ENCODE measurements at regions not wholly inside any gene's neighbourhood (a gene's known extent, or its start where the extent isn't known, plus 50 kb on each side); places are given as distances from the start of the nearest gene placed in this dataset.
A peak's percentile ranks its signal among the peaks of the same experiment; 100 is the strongest.

DNA sequence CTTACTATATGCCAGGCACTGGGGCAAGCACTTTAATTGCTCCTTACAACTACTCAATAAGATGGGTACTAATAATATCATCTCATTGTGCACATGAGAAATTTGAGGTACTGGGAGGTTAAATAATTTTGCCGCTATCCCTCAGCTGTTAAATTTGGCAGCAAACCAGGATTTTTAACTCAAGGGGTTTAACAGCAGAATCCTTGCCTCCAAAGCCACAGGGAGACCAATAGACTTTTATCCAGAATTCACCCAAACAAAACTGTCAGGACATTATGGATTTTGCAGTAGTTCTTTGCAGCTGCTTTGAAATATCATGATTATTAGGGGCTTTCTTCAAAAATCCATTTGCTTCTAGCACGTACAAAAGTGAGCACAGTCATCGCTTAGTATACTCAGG lies 136.2 kb downstream of the RPS12 start:
- Histone ChIP-seq H3K27me3 (ENCODE audit: control insufficient read depth in 3 of 3, insufficient read depth in 3 of 3, low read length in 2 of 3) (no peaks in the 10 kb centered on the region), H3K36me3 (ENCODE audit: control insufficient read depth in 4 of 4, insufficient read depth in 4 of 4, low read length in 4 of 4) (no peaks in the 10 kb centered on the region), H3K9me3 (ENCODE audit: control insufficient read depth in 4 of 4, insufficient read depth in 3 of 4, low read length in 3 of 4) (no peaks in the 10 kb centered on the region), H3K9ac (ENCODE audit: insufficient read depth in 1 of 2, low read length in 2 of 2) (no peak overlapping the region), H3K4me1 (ENCODE audit: control insufficient read depth in 5 of 5, insufficient read depth in 5 of 5, low read length in 5 of 5) (peaks cover 0 to 21% (median 0%) of the 10 kb centered on the region in 5 donors), H3K27ac (ENCODE audit: low read depth in 1 of 2, low read length in 1 of 2) (no peak overlapping the region), H3K4me3 (no peak overlapping the region)
- WGBS, 2 donors = 81 to 90% methylated on average over 3 of the region's 3 CpGs
- no peak for TF ChIP-seq CTCF (IDR thresholded peaks at IDR 0.05; ENCODE audit: control extremely low read depth, extremely low read depth)
- DNase-seq (peak in 1 of 3 donors; percentile 46), ATAC-seq (ENCODE audit: insufficient read depth, low FRiP score) (no peak)

- DNase-seq (peak; percentile 73 to 90 (median 90)), ATAC-seq (ENCODE audit: insufficient read depth, low FRiP score) (no peak)
- Histone ChIP-seq H3K9ac (ENCODE audit: insufficient read depth in 1 of 2, low read length in 2 of 2) (peak overlapping the region in 1 of 2 donors; percentile 33), H3K36me3 (ENCODE audit: control insufficient read depth in 4 of 4, insufficient read depth in 4 of 4, low read length in 4 of 4) (no peaks in the 10 kb centered on the region), H3K9me3 (ENCODE audit: control insufficient read depth in 4 of 4, insufficient read depth in 3 of 4, low read length in 3 of 4) (no peaks in the 10 kb centered on the region), H3K4me3 (no peak overlapping the region), H3K27me3 (ENCODE audit: control insufficient read depth in 3 of 3, insufficient read depth in 3 of 3, low read length in 2 of 3) (no peaks in the 10 kb centered on the region), H3K27ac (ENCODE audit: low read depth in 1 of 2, low read length in 1 of 2) (no peak overlapping the region), H3K4me1 (ENCODE audit: control insufficient read depth in 5 of 5, insufficient read depth in 5 of 5, low read length in 5 of 5) (peaks cover 0 to 21% (median 0%) of the 10 kb centered on the region in 5 donors)
- 66 to 74% methylated on average over 6 of the region's 6 CpGs for WGBS, 2 donors
- TF ChIP-seq CTCF (IDR thresholded peaks at IDR 0.05; ENCODE audit: control extremely low read depth, extremely low read depth) = no peak
Observed at GRCh38 chr6:132952031-132952867, 137.9 kb downstream of the RPS12 start.

GRCh38 chr6:132952986-132953385 lies 138.6 kb downstream of the RPS12 start:
- H3K27ac ChIP-seq (ENCODE audit: low read depth in 1 of 2, low read length in 1 of 2) = no peak overlapping the region
- H3K4me1 ChIP-seq (ENCODE audit: control insufficient read depth in 5 of 5, insufficient read depth in 5 of 5, low read length in 5 of 5) = peaks cover 0 to 21% (median 0%) of the 10 kb centered on the region in 5 donors
- no peak overlapping the region for H3K9ac ChIP-seq (ENCODE audit: insufficient read depth in 1 of 2, low read length in 2 of 2)
- no peak overlapping the region for H3K4me3 ChIP-seq
- H3K36me3 ChIP-seq (ENCODE audit: control insufficient read depth in 4 of 4, insufficient read depth in 4 of 4, low read length in 4 of 4) = no peaks in the 10 kb centered on the region
- 60 to 65% methylated on average over 3 of the region's 3 CpGs for WGBS, 2 donors
- H3K27me3 ChIP-seq (ENCODE audit: control insufficient read depth in 3 of 3, insufficient read depth in 3 of 3, low read length in 2 of 3) = no peaks in the 10 kb centered on the region
- no peak for TF ChIP-seq CTCF (IDR thresholded peaks at IDR 0.05; ENCODE audit: control extremely low read depth, extremely low read depth)
- DNase-seq (peak in 2 of 3 donors; percentile 70 to 76), ATAC-seq (ENCODE audit: insufficient read depth, low FRiP score) (no peak)
- no peaks in the 10 kb centered on the region for H3K9me3 ChIP-seq (ENCODE audit: control insufficient read depth in 4 of 4, insufficient read depth in 3 of 4, low read length in 3 of 4)
